Peyer's patch (tissue), 4 donors: ENCODE measurements at regions not wholly inside any gene's neighbourhood (a gene's known extent, or its start where the extent isn't known, plus 50 kb on each side); places are given as distances from the start of the nearest gene placed in this dataset.

Source experiments
- POLR2A ChIP-seq, 2 donors: fragments of 450-650 bp; IDR thresholded peaks; one replicate each; pipeline ENCODE4 v1.5.1; 2017; ENCODE audit warnings: antibody characterized with exemption in 2 of 2, mild to moderate bottlenecking in 2 of 2, moderate library complexity in 2 of 2
- TF ChIP-seq, protein P1 (sequence below), 6 experiments: fragments of 450-650 bp in 4 of 6; fragments of 200-600 bp in 2 of 6; sonication (generic) in 1 of 6; IDR thresholded peaks; one replicate each; pipeline ENCODE4 v1.5.1; 2017 to 2019; ENCODE audit warnings: antibody characterized with exemption in 6 of 6, mild to moderate bottlenecking in 3 of 6, moderate library complexity in 1 of 6

DNA sequence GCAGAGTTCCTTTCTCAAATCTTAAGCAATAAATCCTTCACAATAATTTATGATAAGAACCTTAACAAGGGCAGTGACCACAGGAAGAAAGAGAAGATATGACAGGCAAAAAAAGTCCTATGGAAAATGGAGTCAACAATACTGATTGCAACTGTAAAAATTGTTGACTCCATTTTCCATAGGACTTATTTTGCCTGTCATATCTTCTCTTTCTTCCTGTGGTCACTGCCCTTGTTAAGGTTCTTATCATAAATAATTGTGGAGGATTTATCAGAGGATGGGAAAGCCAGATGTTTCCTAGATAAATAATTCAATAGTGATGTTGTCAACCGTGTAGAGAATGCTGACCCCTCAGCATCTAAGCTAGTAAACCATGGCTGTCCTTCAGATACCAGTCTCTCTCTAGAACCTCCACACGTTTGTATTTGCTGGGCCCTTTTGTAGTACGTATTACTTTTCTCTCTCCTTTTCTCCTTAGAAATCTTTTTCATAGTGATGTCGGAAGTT lies 172.6 kb upstream of the BET1 start:
- TF ChIP-seq, protein P1, sequence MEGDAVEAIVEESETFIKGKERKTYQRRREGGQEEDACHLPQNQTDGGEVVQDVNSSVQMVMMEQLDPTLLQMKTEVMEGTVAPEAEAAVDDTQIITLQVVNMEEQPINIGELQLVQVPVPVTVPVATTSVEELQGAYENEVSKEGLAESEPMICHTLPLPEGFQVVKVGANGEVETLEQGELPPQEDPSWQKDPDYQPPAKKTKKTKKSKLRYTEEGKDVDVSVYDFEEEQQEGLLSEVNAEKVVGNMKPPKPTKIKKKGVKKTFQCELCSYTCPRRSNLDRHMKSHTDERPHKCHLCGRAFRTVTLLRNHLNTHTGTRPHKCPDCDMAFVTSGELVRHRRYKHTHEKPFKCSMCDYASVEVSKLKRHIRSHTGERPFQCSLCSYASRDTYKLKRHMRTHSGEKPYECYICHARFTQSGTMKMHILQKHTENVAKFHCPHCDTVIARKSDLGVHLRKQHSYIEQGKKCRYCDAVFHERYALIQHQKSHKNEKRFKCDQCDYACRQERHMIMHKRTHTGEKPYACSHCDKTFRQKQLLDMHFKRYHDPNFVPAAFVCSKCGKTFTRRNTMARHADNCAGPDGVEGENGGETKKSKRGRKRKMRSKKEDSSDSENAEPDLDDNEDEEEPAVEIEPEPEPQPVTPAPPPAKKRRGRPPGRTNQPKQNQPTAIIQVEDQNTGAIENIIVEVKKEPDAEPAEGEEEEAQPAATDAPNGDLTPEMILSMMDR (IDR thresholded peaks at IDR 0.05) = no peak
- TF ChIP-seq POLR2A (IDR thresholded peaks at IDR 0.05) = no peak
